ENCODE measurements at regions not wholly inside any gene's neighbourhood (a gene's known extent, or its start where the extent isn't known, plus 50 kb on each side); places are given as distances from the start of the nearest gene placed in this dataset.
"Not testable (repeated sequence)": the region's sequence is repeated elsewhere in the genome, so short reads cannot be mapped to it uniquely, and the experiment has no call there.

- no peak for DNase-seq (ENCODE audit: low spot score)
Measured at GRCh38 chr5:91848453-91848852, 465.3 kb upstream of the ARRDC3 start.

DNA sequence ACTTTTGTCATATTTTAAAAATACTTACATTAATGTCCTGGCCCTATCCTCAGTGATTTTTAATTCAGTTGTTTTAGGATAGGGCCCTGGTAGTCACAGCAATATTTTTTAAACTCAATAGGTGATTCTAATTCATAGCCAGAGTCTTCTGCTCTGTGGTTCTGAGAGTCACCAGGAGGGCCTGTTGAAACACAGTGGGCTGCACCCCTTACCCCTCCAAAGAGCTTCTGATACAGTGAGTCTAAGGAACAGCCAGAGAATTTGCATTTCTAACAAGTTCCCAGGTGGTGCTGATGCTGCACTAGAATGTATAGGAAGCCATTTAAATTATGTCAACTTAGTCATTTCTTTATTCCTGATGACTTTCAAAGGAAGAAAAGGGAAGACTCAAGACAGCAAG lies 458.3 kb upstream of the ARRDC3 start:
- no peak for DNase-seq (ENCODE audit: low spot score)

DNA sequence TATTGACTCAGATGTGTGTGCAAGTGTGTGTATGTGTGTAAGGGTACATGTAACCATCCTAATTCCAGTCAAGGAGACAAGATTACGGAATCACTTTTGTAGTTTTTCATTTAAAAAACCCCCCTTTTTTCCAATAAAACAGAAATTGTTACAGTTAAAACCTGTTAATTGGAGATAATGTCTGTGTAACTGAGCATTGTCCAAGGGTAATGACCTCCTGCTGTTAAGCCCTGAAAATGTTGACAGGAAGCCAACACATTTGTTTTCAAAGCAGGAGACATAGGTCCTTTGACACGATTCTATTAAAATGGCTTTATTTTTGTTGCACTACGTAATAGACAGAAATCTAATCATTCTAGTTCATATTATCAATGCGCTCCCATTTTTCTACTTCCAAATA lies 457.3 kb upstream of the ARRDC3 start:
- DNase-seq (ENCODE audit: low spot score) = no peak

DNA sequence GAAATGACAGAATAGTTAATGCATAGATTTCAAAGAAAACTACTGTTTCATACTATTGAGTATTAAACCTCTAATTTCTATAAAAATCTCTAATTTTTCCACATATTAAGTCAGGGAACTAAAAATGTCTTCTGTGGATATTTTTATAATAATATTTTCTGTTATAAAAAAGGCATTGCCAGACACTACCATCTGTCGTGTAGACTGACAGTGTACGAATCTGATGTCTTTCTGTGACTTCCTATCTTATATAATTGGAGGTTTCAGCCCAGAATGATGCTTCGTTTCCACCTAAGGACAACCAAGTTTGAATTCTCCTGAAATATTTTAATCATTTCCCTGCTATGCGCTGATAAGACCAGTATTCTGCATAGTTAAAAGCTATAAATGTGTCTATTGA lies 456.6 kb upstream of the ARRDC3 start:
- DNase-seq (ENCODE audit: low spot score) = no peak

DNA sequence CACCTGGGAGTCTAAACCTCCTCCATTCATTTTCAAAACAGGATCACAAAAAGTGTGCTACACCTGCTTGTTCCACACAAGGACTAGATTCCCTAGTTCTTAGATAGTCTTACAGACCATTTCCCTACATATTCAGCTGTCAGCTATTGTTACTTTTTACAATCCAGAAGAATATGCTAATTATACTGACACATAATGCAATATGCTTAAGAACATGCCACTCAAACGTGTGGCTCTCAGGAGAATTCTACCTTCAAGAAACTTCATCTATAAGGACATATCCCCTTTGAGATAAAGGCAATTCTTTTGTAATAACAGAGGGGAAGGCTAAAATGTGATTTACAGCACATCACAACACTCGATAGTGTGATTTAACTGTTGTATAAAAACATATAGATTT lies 456.1 kb upstream of the ARRDC3 start:
- DNase-seq (ENCODE audit: low spot score) = no peak

GRCh38 chr5:91830361-91830953 lies 447.3 kb upstream of the ARRDC3 start:
- DNase-seq (ENCODE audit: low spot score) = no peak

- no peak for DNase-seq (ENCODE audit: low spot score)
Measured at GRCh38 chr5:91825618-91826017, 442.5 kb upstream of the ARRDC3 start.

DNA sequence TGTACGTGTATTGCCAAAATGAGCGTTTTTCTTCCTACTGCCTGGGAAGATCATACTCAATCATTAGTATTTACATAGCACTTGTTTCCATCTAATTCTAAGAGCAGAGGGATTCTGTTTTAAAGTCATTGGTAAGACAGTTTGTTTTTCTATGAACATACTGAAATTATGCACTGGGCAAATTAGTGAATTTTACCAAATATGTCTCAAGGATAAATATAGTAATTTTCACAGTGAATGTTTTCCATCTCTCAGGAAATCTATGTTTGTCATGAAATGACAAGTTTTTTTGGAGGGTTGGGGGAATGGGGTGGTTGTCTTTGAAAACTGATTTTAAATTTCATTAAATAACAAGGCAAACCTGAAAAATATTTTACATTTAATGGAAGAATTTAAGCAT lies 441.3 kb upstream of the ARRDC3 start:
- no peak for DNase-seq (ENCODE audit: low spot score)

- no peak for DNase-seq (ENCODE audit: low spot score)
Measured at GRCh38 chr5:91820874-91821273, 437.8 kb upstream of the ARRDC3 start.

- DNase-seq (ENCODE audit: low spot score) = no peak
Measured at GRCh38 chr5:91816681-91817080, 433.6 kb upstream of the ARRDC3 start.

GRCh38 chr5:91797576-91797975 lies 414.5 kb upstream of the ARRDC3 start:
- DNase-seq (ENCODE audit: low spot score) = no peak

DNA sequence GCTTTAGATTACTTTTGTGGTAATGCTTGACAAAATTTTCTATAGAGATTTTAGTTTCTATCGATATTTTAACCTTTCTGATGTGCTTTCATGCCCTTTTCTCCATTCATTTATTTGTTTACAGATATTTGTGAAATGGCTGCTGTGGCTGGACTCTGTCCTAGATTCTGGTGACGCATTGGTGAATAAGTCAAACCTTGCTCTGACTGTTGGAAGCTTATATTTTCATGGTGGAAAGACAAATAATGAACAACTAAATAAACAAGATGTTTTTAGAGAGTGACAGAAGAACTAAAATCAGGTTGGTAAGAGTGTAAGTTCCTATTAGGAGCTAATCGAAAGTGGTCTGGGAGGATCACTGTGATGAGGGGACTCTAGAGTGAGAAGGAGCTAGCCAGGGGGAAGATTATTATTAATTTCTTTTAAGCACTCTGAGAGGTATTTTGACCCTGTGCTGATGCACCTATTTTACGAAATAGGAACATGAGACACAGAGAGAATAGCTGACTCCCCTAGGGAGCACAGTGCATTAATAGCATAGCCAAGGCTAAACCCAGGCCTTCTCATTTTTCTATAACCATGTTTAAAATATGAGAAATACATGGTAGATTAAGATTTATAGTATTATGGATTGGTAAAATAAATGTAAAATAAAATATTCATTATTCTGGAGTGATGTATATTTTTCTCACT lies 411.9 kb upstream of the ARRDC3 start:
- DNase-seq (ENCODE audit: low spot score) = no peak

DNA sequence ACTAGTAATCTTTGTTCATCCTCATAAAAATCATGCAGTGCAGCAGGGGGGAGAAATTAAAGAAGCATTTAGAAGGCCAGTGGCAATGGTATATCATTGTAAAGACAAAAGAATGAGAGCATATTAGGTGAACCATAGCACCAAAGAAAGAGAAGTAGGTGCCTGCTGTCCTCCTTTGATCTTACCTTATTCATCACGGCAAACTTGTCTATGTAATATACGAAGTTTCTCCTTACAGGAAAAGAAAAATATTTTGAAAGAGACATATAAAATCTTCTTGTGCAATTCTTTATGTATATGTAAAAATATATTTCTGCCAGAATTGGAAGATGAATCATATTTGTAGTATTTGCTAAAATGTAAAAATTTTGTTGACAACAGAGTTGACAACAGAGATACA lies 411.3 kb upstream of the ARRDC3 start:
- DNase-seq (ENCODE audit: low spot score) = no peak

DNA sequence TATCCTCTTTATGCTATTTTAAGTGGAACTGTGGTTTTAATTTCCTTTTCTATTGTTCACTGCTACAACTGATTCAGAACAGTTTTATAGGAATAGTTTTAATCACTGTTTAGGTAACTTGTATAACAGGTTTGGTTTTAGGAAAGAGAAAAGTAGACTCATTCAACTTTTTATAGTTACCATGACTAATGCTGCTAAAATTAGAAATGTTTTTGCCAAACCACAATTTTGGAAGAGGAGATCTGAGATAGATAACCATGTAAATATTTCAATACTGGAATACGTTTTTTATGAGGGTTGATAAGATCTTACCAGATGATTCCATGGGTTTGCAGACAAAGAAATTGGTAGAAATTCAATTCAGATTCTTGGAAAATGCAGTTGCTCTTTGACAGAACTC lies 404.6 kb upstream of the ARRDC3 start:
- no peak for DNase-seq (ENCODE audit: low spot score)

DNA sequence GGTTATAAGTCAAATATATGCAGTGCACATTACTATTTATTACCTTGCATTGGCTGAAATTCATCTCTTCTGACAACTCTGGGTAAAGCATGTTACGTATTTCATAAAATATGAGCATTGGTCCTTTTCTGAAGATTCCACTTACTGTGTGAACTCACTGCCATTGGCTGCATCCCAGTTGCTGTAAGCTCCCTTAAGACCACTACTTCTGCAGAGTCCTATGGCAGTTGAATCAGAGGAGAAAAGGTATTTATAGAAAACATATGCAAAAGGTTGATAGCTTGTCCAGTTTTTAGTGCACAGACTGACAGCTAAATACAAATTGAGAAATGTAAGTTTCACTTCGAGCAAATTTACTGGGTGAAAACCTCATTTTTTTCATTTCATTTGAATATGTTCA lies 394.6 kb upstream of the ARRDC3 start:
- peak; percentile 89 for DNase-seq (ENCODE audit: low spot score)

DNA sequence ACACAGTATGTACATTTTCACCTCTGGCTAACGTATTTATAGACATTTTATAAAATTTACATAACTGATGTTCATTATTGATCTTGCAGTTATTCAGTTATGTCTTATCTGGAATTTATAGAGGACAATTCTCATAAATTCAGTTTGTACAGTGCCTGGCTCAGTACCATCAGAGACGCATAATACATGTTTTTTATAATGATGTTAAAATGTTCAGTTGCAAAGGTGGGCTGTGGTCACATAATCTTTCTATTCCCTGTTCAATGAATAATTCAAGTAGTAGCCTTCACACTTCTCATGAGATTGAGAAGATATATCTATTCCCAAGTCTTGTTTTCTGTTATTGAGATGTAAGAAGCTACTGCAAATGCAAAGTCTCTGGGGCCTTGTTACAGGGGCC lies 393.1 kb upstream of the ARRDC3 start:
- DNase-seq (ENCODE audit: low spot score) = no peak

GRCh38 chr5:91770400-91770799 lies 387.3 kb upstream of the ARRDC3 start:
- DNase-seq (ENCODE audit: low spot score) = no peak

- DNase-seq (ENCODE audit: low spot score) = not testable (repeated sequence)
Measured at GRCh38 chr5:91757383-91757782, 374.3 kb upstream of the ARRDC3 start.

- no peak for DNase-seq (ENCODE audit: low spot score)
Measured at GRCh38 chr5:91754990-91755389, 371.9 kb upstream of the ARRDC3 start.

GRCh38 chr5:91744470-91744869 lies 361.4 kb upstream of the ARRDC3 start:
- not testable (repeated sequence) for DNase-seq (ENCODE audit: low spot score)

DNA sequence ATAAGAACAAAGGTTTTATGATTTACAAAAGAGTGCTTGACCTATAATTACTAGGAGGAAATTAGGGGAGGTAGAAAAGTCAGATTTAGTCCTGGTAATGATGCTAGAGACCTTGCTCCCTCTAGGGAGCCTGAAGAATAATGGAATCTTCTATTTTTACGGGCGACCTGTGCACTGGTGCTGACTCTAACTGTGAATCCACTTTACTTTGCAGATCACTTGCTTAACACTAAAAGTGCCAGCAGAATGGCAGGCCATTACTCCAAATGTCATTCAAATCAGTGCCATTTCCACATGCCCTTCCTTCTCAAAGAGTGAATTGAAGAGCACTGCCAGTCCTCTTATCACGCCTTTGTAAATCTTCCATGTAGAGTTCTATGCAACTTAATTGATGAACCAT lies 359.4 kb upstream of the ARRDC3 start:
- DNase-seq (ENCODE audit: low spot score) = no peak

GRCh38 chr5:91741764-91742505 lies 358.8 kb upstream of the ARRDC3 start:
- DNase-seq (ENCODE audit: low spot score) = no peak

GRCh38 chr5:91730026-91730425 lies 346.9 kb upstream of the ARRDC3 start:
- no peak for DNase-seq (ENCODE audit: low spot score)

Measured in umbilical cord (tissue), 1 donor.